ENCODE measurements at regions not wholly inside any gene's neighbourhood (a gene's known extent, or its start where the extent isn't known, plus 50 kb on each side); places are given as distances from the start of the nearest gene placed in this dataset.
"Not testable (repeated sequence)": the region's sequence is repeated elsewhere in the genome, so short reads cannot be mapped to it uniquely, and the experiment has no call there.

- no peak for ATAC-seq
- no peak overlapping the region for H3K4me3 Mint-ChIP-seq
- peaks cover 0 to 10% (median 4%) of the 10 kb centered on the region in 9 donors for H3K9me3 Mint-ChIP-seq
- H3K27ac Mint-ChIP-seq = peak overlapping the region in 9 of 10 donors; percentile 34 to 100 (median 76)
- no peak for DNase-seq
- POLR2A ChIA-PET = interaction anchor here (0.9 to 1.7 kb wide), 3 partner anchors 9 to 33 kb away, joined by 3 to 4 read pairs (median 3); no protein-coding TSS in a partner anchor
- no peaks in the 10 kb centered on the region for H3K27me3 Mint-ChIP-seq
- peaks cover 0 to 4% (median 3%) of the 10 kb centered on the region in 3 donors for H3K36me3 Mint-ChIP-seq
- H3K4me1 Mint-ChIP-seq = peaks cover 27 to 41% (median 34%) of the 10 kb centered on the region in 4 donors
These were observed 179.9 kb upstream of the TAB2 start for GRCh38 chr6:149137594-149137993.

GRCh38 chr6:149138089-149138488 lies 179.4 kb upstream of the TAB2 start:
- ATAC-seq (no peak), DNase-seq (no peak)
- Mint-ChIP-seq H3K27me3 (no peaks in the 10 kb centered on the region), H3K36me3 (peaks cover 0 to 5% (median 4%) of the 10 kb centered on the region in 3 donors), H3K4me1 (peaks cover 24 to 36% (median 34%) of the 10 kb centered on the region in 4 donors), H3K4me3 (peak overlapping the region in 1 of 10 donors; percentile 30), H3K27ac (peak overlapping the region in 9 of 10 donors; percentile 46 to 100 (median 76)), H3K9me3 (peaks cover 0 to 12% (median 4%) of the 10 kb centered on the region in 9 donors)
- POLR2A ChIA-PET = interaction anchor here (1.0 to 3.1 kb wide), 3 partner anchors 8 to 32 kb away, joined by 3 to 32 read pairs (median 4); no protein-coding TSS in a partner anchor

- peak overlapping the region in 2 of 10 donors; percentile 30 to 37 for H3K4me3 Mint-ChIP-seq
- H3K4me1 Mint-ChIP-seq = peaks cover 22 to 33% (median 32%) of the 10 kb centered on the region in 4 donors
- POLR2A ChIA-PET = interaction anchor here (1.0 to 3.1 kb wide), 3 partner anchors 9 to 32 kb away, joined by 3 to 32 read pairs (median 4); no protein-coding TSS in a partner anchor
These were observed 178.7 kb upstream of the TAB2 start for GRCh38 chr6:149138699-149139294.

GRCh38 chr6:149139782-149140136 lies 177.8 kb upstream of the TAB2 start:
- Mint-ChIP-seq H3K36me3 (peaks cover 0 to 12% (median 12%) of the 10 kb centered on the region in 3 donors), H3K4me1 (peaks cover 22 to 33% (median 32%) of the 10 kb centered on the region in 4 donors), H3K4me3 (peak overlapping the region; percentile 56 to 85 (median 80)), H3K9me3 (peaks cover 0 to 25% (median 9%) of the 10 kb centered on the region in 9 donors), H3K27me3 (no peaks in the 10 kb centered on the region), H3K27ac (peak overlapping the region; percentile 96 to 100 (median 98))
- ATAC-seq (no peak), DNase-seq (no peak)
- POLR2A ChIA-PET = interaction anchor here (0.9 to 3.1 kb wide), 8 partner anchors 9 to 55 kb away, joined by 3 to 32 read pairs (median 4); no protein-coding TSS in a partner anchor

More at GRCh38 chr6:149138699-149139294, 178.7 kb upstream of the TAB2 start:
- H3K27ac Mint-ChIP-seq = peak overlapping the region; percentile 45 to 100 (median 80)
- peaks cover 0 to 12% (median 7%) of the 10 kb centered on the region in 3 donors for H3K36me3 Mint-ChIP-seq
- DNase-seq = no peak
- H3K9me3 Mint-ChIP-seq = peaks cover 0 to 19% (median 9%) of the 10 kb centered on the region in 9 donors
- H3K27me3 Mint-ChIP-seq = no peaks in the 10 kb centered on the region
- no peak for ATAC-seq

- H3K4me3 Mint-ChIP-seq = peak overlapping the region; percentile 56 to 85 (median 80)
- H3K4me1 Mint-ChIP-seq = peaks cover 22 to 33% (median 32%) of the 10 kb centered on the region in 4 donors
- H3K27ac Mint-ChIP-seq = peak overlapping the region; percentile 96 to 100 (median 98)
- ATAC-seq = peak; percentile 61 to 72
- peaks cover 0 to 26% (median 9%) of the 10 kb centered on the region in 9 donors for H3K9me3 Mint-ChIP-seq
- H3K27me3 Mint-ChIP-seq = no peaks in the 10 kb centered on the region
- peak in 7 of 10 donors; percentile 7 to 61 (median 40) for DNase-seq
- peaks cover 0 to 12% (median 12%) of the 10 kb centered on the region in 3 donors for H3K36me3 Mint-ChIP-seq
- POLR2A ChIA-PET = interaction anchor here (0.9 to 3.1 kb wide), 8 partner anchors 8 to 56 kb away, joined by 3 to 32 read pairs (median 4); no protein-coding TSS in a partner anchor
These were observed 177.2 kb upstream of the TAB2 start for GRCh38 chr6:149140137-149140909.

- ATAC-seq (peak; percentile 90 to 92), DNase-seq (peak in 5 of 10 donors; percentile 9 to 73 (median 39))
- POLR2A ChIA-PET = interaction anchor here (1.3 to 3.1 kb wide), 4 partner anchors 8 to 56 kb away, joined by 3 to 32 read pairs (median 6); no protein-coding TSS in a partner anchor
- H3K36me3 Mint-ChIP-seq = peaks cover 0 to 14% (median 12%) of the 10 kb centered on the region in 3 donors
- H3K4me3 Mint-ChIP-seq = peak overlapping the region; percentile 56 to 85 (median 80)
- H3K27ac Mint-ChIP-seq = peak overlapping the region; percentile 96 to 100 (median 98)
- peaks cover 22 to 33% (median 32%) of the 10 kb centered on the region in 4 donors for H3K4me1 Mint-ChIP-seq
- H3K9me3 Mint-ChIP-seq = peaks cover 0 to 29% (median 9%) of the 10 kb centered on the region in 9 donors
- no peaks in the 10 kb centered on the region for H3K27me3 Mint-ChIP-seq
These were observed 176.6 kb upstream of the TAB2 start for GRCh38 chr6:149140910-149141290.

GRCh38 chr6:149142924-149143429 lies 174.5 kb upstream of the TAB2 start:
- H3K27ac Mint-ChIP-seq = peak overlapping the region in 2 of 10 donors; percentile 53 to 70
- POLR2A ChIA-PET = interaction anchor here (0.7 kb wide), 1 partner anchor 14 kb away, joined by 4 read pairs; no protein-coding TSS in a partner anchor
- H3K4me1 Mint-ChIP-seq = peaks cover 28 to 53% (median 49%) of the 10 kb centered on the region in 4 donors
- H3K9me3 Mint-ChIP-seq = peaks cover 0 to 36% (median 13%) of the 10 kb centered on the region in 9 donors
- peaks cover 0 to 17% (median 12%) of the 10 kb centered on the region in 3 donors for H3K36me3 Mint-ChIP-seq
- no peak for DNase-seq
- ATAC-seq = no peak
- H3K27me3 Mint-ChIP-seq = no peaks in the 10 kb centered on the region
- no peak overlapping the region for H3K4me3 Mint-ChIP-seq

- Mint-ChIP-seq H3K36me3 (peaks cover 0 to 22% (median 17%) of the 10 kb centered on the region in 3 donors), H3K27ac (peak overlapping the region in 7 of 10 donors; percentile 19 to 94 (median 57)), H3K4me1 (peaks cover 26 to 58% (median 45%) of the 10 kb centered on the region in 4 donors), H3K9me3 (peaks cover 6 to 36% (median 16%) of the 10 kb centered on the region in 9 donors)
- not testable (repeated sequence) for DNase-seq, H3K4me3 Mint-ChIP-seq, H3K27me3 Mint-ChIP-seq, ATAC-seq
- POLR2A ChIA-PET = interaction anchor here (1.9 kb wide), 1 partner anchor 8 kb away, joined by 6 read pairs; no protein-coding TSS in a partner anchor
These were observed 171.7 kb upstream of the TAB2 start for GRCh38 chr6:149145800-149146199.

- DNase-seq (no peak), ATAC-seq (no peak)
- Mint-ChIP-seq H3K27ac (peak overlapping the region in 9 of 10 donors; percentile 70 to 94 (median 89)), H3K9me3 (peaks cover 4 to 29% (median 13%) of the 10 kb centered on the region in 9 donors), H3K27me3 (no peaks in the 10 kb centered on the region), H3K4me1 (peaks cover 24 to 56% (median 37%) of the 10 kb centered on the region in 4 donors), H3K4me3 (peak overlapping the region in 3 of 10 donors; percentile 2 to 39 (median 15)), H3K36me3 (peaks cover 0 to 22% (median 15%) of the 10 kb centered on the region in 3 donors)
- POLR2A ChIA-PET = interaction anchor here (1.0 kb wide), 1 partner anchor 16 kb away, joined by 3 read pairs; no protein-coding TSS in a partner anchor
These were observed 170.3 kb upstream of the TAB2 start for GRCh38 chr6:149147195-149147594.

- peak; percentile 82 to 94 for ATAC-seq
- H3K27me3 Mint-ChIP-seq = no peaks in the 10 kb centered on the region
- H3K9me3 Mint-ChIP-seq = peaks cover 4 to 29% (median 11%) of the 10 kb centered on the region in 9 donors
- DNase-seq = peak in 5 of 10 donors; percentile 35 to 79 (median 41)
- peaks cover 0 to 22% (median 12%) of the 10 kb centered on the region in 3 donors for H3K36me3 Mint-ChIP-seq
- H3K27ac Mint-ChIP-seq = peak overlapping the region; percentile 74 to 94 (median 92)
- POLR2A ChIA-PET = interaction anchor here (1.0 to 1.2 kb wide), 2 partner anchors 8 to 17 kb away, joined by 3 to 5 read pairs; no protein-coding TSS in a partner anchor
- H3K4me1 Mint-ChIP-seq = peaks cover 26 to 62% (median 44%) of the 10 kb centered on the region in 4 donors
- H3K4me3 Mint-ChIP-seq = peak overlapping the region in 8 of 10 donors; percentile 1 to 63 (median 28)
These were observed 169.4 kb upstream of the TAB2 start for GRCh38 chr6:149147938-149148718.

GRCh38 chr6:149149653-149150052 lies 167.9 kb upstream of the TAB2 start:
- Mint-ChIP-seq H3K4me3 (no peak overlapping the region), H3K27me3 (no peaks in the 10 kb centered on the region), H3K9me3 (peaks cover 0 to 29% (median 7%) of the 10 kb centered on the region in 9 donors), H3K4me1 (peaks cover 35 to 77% (median 59%) of the 10 kb centered on the region in 4 donors), H3K36me3 (peaks cover 0 to 11% (median 6%) of the 10 kb centered on the region in 3 donors), H3K27ac (peak overlapping the region in 7 of 10 donors; percentile 29 to 94 (median 93))
- POLR2A ChIA-PET = no interaction called here
- ATAC-seq (no peak), DNase-seq (no peak)
